ENCODE measurements at regions not wholly inside any gene's neighbourhood (a gene's known extent, or its start where the extent isn't known, plus 50 kb on each side); places are given as distances from the start of the nearest gene placed in this dataset.

DNA sequence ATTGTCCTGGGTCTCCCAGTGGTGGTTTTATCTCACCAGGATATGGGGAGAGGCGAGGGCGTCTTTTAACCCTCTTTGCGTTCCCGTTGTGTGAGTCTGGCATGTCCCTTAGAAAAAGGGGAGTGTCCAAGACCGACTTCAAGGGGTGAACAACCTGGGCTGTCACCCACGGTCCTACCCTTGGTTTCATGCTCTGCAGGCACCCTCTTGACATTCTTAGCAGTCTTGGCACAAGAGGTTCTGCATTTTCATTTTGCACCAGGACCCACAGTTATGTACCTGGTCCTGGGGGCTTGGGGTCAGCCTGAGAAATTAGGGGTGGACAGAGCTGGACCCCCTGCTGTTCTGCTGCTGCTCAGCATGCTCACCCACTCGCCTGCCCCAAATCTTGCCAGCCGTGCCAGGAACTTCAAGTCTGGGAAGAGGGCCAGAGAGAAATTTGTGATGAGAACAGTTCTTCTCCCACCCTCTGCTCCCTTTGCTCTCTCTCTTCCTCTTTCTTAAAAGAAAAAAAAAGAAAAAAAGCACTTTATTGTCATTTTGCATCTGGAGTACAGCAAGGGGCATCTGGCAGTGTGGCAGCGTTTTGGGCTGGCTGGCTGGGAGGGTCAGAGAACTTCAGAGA is 471.2 kb downstream of the MIAT start:
- DNase-seq, result no peak

- DNase-seq, result no peak
Observed at GRCh38 chr22:27129266-27129665, 471.9 kb downstream of the MIAT start.

GRCh38 chr22:27130906-27131305 is 473.5 kb downstream of the MIAT start:
- DNase-seq, result no peak

- DNase-seq, result no peak
Observed at GRCh38 chr22:27131346-27131745, 474.0 kb downstream of the MIAT start.

GRCh38 chr22:27132400-27132799 is 475.0 kb downstream of the MIAT start:
- no peak for DNase-seq

DNA sequence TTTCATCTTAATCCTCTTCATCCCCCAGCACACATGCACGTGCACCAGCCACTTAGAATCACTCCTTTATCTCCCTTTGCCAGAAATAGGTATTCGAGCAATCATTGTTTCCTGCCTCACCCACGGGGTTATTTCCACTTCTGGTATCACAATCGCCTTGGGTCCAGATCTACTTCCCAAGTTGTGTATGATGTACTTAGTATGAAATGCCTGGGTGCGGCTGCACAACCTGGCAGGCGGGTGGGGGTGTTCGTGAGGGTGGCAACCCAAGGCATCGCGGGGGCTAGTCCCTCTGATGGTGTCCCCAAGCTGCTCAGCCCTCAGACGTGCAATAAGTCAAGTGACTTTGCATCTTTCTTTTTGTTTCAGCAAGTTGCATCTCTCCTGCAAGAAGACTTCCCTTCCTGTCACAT is 475.6 kb downstream of the MIAT start:
- no peak for DNase-seq

DNA sequence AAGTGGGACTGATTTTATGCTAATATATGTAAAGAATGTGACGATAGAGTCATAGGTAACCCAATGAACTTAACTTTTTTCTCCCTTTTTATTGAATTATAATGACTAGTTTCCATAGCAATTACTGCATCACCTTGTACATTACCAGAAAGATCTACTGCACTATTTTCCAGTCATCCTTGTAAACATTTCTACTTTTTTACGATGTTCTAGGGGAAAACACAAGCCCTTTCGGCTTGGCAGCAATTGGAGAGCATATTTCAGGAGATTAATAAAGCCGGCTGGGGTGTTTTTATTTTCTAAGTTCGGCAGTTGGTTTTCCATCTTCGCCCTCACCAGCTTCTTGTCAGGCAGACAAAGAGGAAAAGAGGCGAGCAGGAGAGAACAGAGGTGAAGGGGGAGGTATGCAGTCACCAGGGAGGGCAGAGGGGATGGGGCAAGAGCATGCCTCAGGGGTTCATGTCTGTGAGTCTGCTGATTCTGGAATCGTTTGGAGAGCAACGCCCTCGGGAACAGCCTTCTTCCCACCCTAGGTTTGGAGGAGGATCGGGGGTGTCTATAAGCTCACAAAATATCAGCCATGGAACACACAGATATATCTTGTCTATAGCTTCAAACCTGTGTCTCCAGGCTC is 476.4 kb downstream of the MIAT start:
- DNase-seq, result no peak

GRCh38 chr22:27134315-27134701 is 476.9 kb downstream of the MIAT start:
- DNase-seq, result no peak

DNA sequence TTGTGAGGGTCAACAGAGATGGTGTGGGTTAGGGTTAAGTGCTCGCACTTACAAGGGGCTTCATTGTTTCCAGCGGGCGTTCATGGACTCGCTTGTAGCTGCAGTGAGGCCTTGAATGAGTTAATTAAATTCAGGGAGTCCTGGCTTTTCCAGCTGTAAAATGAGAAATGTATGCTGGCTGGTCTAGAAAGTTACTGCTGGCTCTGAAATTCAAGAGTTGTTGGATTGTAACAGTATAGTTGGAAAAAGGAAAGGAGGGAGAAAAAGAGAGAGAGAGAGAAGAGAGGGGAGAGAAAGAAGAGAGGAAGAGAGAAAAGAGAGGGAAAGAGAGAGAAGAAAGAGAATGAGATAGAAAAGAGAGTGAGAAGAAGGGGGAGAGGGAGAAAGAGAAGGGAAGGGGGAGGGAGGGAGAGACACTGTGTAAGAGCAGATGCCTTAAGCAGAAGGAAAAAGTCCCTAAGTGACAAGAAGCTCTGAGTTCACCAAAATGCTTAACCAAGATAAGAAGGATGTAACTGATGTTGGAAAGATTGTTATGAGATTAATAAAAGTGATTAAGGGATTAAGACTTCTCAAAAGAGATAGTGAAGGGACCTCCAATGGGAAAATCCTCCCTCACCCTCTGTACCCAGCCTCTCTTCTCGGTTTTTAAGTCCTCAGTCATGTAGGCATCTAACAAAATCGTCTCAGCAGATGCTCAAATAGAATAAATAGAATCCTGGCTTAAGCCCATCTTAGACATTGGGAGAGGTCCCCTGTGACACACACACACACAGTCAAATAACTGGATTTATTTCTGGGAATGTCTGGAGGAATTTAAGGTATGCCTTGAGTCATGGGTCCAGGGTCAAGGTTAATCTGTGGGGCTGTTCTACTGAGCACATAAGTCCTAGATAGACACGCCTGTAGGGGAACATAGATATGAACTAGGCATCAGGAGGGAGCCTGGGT is 477.9 kb downstream of the MIAT start:
- DNase-seq, result no peak

GRCh38 chr22:27136596-27136995 is 479.2 kb downstream of the MIAT start:
- no peak for DNase-seq

- DNase-seq, result peak; percentile 61
Observed at GRCh38 chr22:27137871-27138337, 480.5 kb downstream of the MIAT start.

DNA sequence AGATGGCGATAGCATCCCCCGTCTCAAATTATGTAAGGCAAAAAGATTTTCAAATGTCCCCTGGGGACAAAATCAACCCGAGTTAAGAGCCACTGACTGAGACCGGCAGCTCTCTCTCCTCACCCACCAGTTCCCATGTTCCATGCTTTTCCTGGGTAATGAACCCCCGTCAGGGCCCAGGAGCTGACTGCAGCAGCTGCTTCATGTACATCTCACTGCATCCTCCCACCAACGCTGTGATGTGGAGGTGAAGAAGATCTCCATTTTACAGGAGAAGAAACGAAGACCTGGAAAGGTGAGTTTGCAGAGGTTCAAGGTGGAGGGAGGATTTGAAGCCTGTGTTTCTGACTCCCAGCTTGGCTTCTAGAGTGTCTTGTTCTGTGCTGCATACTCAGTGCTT is 481.1 kb downstream of the MIAT start:
- no peak for DNase-seq

GRCh38 chr22:27139935-27140511 is 482.6 kb downstream of the MIAT start:
- no peak for DNase-seq

DNA sequence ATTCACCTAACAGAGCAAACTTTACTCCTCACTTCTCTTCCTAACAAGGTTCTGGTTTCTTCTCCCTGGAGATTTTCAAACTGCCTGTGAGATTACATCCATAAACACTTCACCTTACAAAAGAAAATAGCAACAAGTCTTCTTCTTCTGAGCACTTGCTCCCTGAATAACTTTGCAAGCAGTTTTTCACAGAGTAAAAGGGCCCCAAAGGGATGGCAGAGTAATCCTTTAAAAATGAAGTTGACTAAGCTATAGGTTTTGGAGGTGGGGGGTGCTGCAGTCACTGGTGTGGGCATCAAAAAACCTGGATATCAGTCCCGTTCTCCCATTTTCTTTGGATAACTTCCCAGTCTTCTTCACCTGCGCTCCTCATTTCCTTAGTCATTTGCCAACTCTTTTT is 484.9 kb downstream of the MIAT start:
- DNase-seq, result no peak

GRCh38 chr22:27144321-27144720 is 486.9 kb downstream of the MIAT start:
- no peak for DNase-seq

- DNase-seq, result no peak
Observed at GRCh38 chr22:27146866-27147633, 489.7 kb downstream of the MIAT start.

- no peak for DNase-seq
Observed at GRCh38 chr22:27148055-27148454, 490.7 kb downstream of the MIAT start.

DNA sequence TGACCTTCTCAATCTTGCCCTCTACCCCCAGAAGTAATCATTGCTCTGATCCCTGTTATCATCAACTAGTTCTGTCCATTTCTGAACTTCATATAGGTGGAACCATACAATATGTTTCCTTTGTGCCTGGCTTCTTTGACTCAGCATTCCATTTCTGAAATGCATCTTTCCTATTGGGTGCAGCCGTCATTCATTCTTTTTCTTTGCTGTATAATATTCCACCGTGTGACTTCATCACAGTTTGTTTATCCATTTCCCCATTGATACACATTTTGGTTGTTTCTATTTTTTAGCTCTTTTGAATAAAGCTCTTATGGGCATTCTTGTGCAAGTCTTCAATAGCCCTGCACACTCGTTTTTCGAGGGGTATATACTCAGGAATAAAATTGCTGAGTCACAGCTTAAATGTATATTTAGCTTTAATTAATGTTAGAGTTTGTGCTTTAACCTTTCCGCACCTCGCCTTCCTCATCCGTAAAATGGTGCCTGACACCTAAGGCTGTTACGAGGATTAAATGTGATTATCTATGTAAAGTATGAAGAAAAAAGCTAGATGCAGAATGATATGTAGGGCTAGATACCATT is 491.6 kb downstream of the MIAT start:
- no peak for DNase-seq

DNA sequence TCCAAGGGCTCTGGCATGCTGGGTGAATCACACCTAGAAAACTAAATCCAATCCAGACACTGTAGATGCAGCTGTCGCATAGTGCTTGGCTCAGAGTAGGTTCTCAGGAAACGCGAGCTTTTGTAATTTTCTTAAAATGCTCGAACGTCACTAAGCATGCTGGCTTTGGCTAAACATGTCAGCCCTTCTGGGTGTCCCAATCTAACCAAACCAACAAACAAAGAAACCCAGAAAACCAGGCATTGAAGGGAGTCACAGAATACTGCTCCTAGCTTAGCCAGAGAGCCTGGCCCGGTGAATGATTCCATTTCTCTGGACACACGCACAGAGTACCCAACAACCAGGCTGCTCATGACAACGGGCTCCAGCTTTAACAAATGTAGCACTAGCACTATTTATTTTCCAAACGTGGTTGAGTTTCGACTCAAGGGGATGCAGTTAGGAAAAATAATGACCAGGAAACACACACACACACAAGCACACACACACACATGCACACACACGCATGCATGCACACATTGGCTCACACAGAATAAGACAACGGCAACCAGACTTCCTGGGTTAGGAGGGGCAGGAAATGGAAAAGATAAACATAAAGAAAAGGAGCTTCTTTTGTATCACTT is 492.6 kb downstream of the MIAT start:
- no peak for DNase-seq

- no peak for DNase-seq
Observed at GRCh38 chr22:27150544-27150941, 493.2 kb downstream of the MIAT start.

DNA sequence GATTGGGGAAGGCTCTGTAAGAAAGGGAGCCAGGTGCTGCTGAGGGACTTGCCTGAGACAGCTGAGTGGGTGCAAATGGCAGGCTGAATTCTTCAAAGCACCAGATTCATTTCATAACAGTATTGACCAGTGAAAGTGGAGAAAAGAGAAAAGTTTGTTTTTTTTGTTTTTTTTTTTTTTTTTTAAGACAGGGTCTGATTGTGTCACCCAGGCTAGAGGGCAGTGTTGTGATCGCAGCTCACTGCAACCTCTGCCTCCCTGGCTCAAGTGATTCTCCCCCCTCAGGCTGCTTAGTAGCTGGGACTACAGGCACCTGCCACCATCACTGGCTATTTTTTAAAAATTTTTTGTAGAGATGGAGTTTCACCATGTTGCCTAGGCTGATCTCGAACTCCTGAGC is 494.0 kb downstream of the MIAT start:
- DNase-seq, result no peak

Data from hindlimb muscle (tissue), 1 donor.